ENCODE measurements at regions not wholly inside any gene's neighbourhood (a gene's known extent, or its start where the extent isn't known, plus 50 kb on each side); places are given as distances from the start of the nearest gene placed in this dataset.

GRCh38 chr3:168834558-168834957, 738.8 kb upstream of the GOLIM4 start:
- no peak for TF ChIP-seq CTCF (IDR thresholded peaks at IDR 0.05)
- no peak for TF ChIP-seq CBFB (CRISPR knock-in tag; IDR thresholded peaks at IDR 0.05; ENCODE audit: low read depth)
- TF ChIP-seq FOXJ3 (CRISPR knock-in tag; IDR thresholded peaks at IDR 0.05; ENCODE audit: borderline replicate concordance), result no peak
- TF ChIP-seq, protein P1, sequence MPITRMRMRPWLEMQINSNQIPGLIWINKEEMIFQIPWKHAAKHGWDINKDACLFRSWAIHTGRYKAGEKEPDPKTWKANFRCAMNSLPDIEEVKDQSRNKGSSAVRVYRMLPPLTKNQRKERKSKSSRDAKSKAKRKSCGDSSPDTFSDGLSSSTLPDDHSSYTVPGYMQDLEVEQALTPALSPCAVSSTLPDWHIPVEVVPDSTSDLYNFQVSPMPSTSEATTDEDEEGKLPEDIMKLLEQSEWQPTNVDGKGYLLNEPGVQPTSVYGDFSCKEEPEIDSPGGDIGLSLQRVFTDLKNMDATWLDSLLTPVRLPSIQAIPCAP (CRISPR knock-in tag; IDR thresholded peaks at IDR 0.05), result no peak
- no peak for TF ChIP-seq ZNF232 (CRISPR knock-in tag; IDR thresholded peaks at IDR 0.05)
- no peak for TF ChIP-seq ELF4 (CRISPR knock-in tag; IDR thresholded peaks at IDR 0.05; ENCODE audit: low read depth)
- TF ChIP-seq NFYB (CRISPR knock-in tag; conservative IDR thresholded peaks at IDR 0.05; ENCODE audit: low read depth), result no peak
- TF ChIP-seq ESRRA (CRISPR knock-in tag; IDR thresholded peaks at IDR 0.05; ENCODE audit: borderline replicate concordance), result no peak
- TF ChIP-seq NR3C1 (CRISPR knock-in tag; conservative IDR thresholded peaks at IDR 0.05; ENCODE audit: low read depth), result no peak
- TF ChIP-seq CREB1 (CRISPR knock-in tag; IDR thresholded peaks at IDR 0.05), result no peak
- TF ChIP-seq, protein P2, sequence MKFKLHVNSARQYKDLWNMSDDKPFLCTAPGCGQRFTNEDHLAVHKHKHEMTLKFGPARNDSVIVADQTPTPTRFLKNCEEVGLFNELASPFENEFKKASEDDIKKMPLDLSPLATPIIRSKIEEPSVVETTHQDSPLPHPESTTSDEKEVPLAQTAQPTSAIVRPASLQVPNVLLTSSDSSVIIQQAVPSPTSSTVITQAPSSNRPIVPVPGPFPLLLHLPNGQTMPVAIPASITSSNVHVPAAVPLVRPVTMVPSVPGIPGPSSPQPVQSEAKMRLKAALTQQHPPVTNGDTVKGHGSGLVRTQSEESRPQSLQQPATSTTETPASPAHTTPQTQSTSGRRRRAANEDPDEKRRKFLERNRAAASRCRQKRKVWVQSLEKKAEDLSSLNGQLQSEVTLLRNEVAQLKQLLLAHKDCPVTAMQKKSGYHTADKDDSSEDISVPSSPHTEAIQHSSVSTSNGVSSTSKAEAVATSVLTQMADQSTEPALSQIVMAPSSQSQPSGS (CRISPR knock-in tag; IDR thresholded peaks at IDR 0.05; ENCODE audit: borderline replicate concordance, low read depth), result no peak
- no peak for TF ChIP-seq KAT7 (CRISPR knock-in tag; IDR thresholded peaks at IDR 0.05; ENCODE audit: borderline replicate concordance)
- TF ChIP-seq E2F1 (CRISPR knock-in tag; IDR thresholded peaks at IDR 0.05), result no peak
- TF ChIP-seq, protein P3, sequence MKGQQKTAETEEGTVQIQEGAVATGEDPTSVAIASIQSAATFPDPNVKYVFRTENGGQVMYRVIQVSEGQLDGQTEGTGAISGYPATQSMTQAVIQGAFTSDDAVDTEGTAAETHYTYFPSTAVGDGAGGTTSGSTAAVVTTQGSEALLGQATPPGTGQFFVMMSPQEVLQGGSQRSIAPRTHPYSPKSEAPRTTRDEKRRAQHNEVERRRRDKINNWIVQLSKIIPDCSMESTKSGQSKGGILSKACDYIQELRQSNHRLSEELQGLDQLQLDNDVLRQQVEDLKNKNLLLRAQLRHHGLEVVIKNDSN (CRISPR knock-in tag; IDR thresholded peaks at IDR 0.05), result no peak
